GM13977 (cell line): ENCODE measurements at regions not wholly inside any gene's neighbourhood (a gene's known extent, or its start where the extent isn't known, plus 50 kb on each side); places are given as distances from the start of the nearest gene placed in this dataset.

Experiments used
- DNase-seq: peaks from one replicate; pipeline ENCODE4 v3.0.0; 2012; ENCODE audit warnings: low spot score
- CTCF ChIP-seq: IDR thresholded peaks from 2 replicates; pipeline ENCODE4 v1.5.1; 2012; ENCODE audit warnings: mild to moderate bottlenecking, control low read depth; ENCODE audit not compliant: insufficient read depth; ENCODE audit errors: extremely low read depth, missing control alignments
- in situ Hi-C: fragments of 300-500 bp; cut with MboI; formaldehyde crosslinking; loops from one replicate; pipeline ENCODE4 v1.12.0; 2022; ENCODE audit warnings: low sequenced_read_pairs, low pct_unique_long_range_greater_than_20kb, mixed read lengths, inconsistent platforms; ENCODE audit not compliant: unreplicated experiment

GRCh38 chr3:30502051-30502741 is 104.2 kb upstream of the TGFBR2 start:
- DNase-seq = no peak
- TF ChIP-seq CTCF = no peak
- in situ Hi-C loops = no loop called here

GRCh38 chr3:30502742-30503073 is 103.7 kb upstream of the TGFBR2 start:
- DNase-seq = no peak
- TF ChIP-seq CTCF = no peak

GRCh38 chr3:30503446-30503845 is 103.0 kb upstream of the TGFBR2 start:
- no peak for TF ChIP-seq CTCF
- in situ Hi-C loops = no loop called here
- no peak for DNase-seq

More at GRCh38 chr3:30502742-30503073, 103.7 kb upstream of the TGFBR2 start:
- in situ Hi-C loops = no loop called here

- TF ChIP-seq CTCF = no peak
- in situ Hi-C loops = no loop called here
- no peak for DNase-seq
These were observed 101.5 kb upstream of the TGFBR2 start for GRCh38 chr3:30504939-30505338.

GRCh38 chr3:30505866-30506520 is 100.4 kb upstream of the TGFBR2 start:
- DNase-seq = no peak
- in situ Hi-C loops = no loop called here
- TF ChIP-seq CTCF = no peak

- in situ Hi-C loops = no loop called here
- DNase-seq = no peak
- no peak for TF ChIP-seq CTCF
These were observed 98.1 kb upstream of the TGFBR2 start for GRCh38 chr3:30508339-30508738.
